H1 (cell line): ENCODE measurements at regions not wholly inside any gene's neighbourhood (a gene's known extent, or its start where the extent isn't known, plus 50 kb on each side); places are given as distances from the start of the nearest gene placed in this dataset.

Source experiments
- CHD7 ChIP-seq: fragments of 300-600 bp; sonication (generic); IDR thresholded peaks from 2 replicates; pipeline ENCODE4 v1.7.1; 2012; ENCODE audit warnings: low read length, moderate library complexity, mild to moderate bottlenecking, inconsistent platforms; ENCODE audit not compliant: insufficient replicate concordance
- KDM1A ChIP-seq: fragments of 200-600, 300-600 bp; sonication (generic); IDR thresholded peaks from 2 replicates; pipeline ENCODE4 v1.7.1; 2016; ENCODE audit warnings: mild to moderate bottlenecking, low read length, borderline replicate concordance
- POU5F1 ChIP-seq: IDR thresholded peaks from 2 replicates; pipeline ENCODE4 v1.6.1; 2011; ENCODE audit warnings: low read depth, mild to moderate bottlenecking, low read length, moderate library complexity
- SIN3A ChIP-seq, 2 experiments: IDR thresholded peaks in 1 of 2; conservative IDR thresholded peaks in 1 of 2; 2 replicates each; pipeline ENCODE4 v1.6.1; 2011 to 2012; ENCODE audit warnings: low read length in 2 of 2, improper control_type of control experiment in 1 of 2, low read depth in 1 of 2, mild to moderate bottlenecking in 1 of 2
- TAF1 ChIP-seq: IDR thresholded peaks from 2 replicates; pipeline ENCODE4 v1.6.1; 2011; ENCODE audit warnings: mild to moderate bottlenecking, low read depth, low read length

GRCh38 chr12:29048787-29049186 is 100.3 kb upstream of the FAR2 start (continued):
- TF ChIP-seq CHD7 (no peak), KDM1A (no peak), POU5F1 (no peak), TAF1 (no peak), SIN3A (conservative IDR thresholded peaks at IDR 0.05 in 1 of 2, IDR thresholded peaks at IDR 0.05 in 1 of 2; ENCODE audit: low read depth in 1 of 2, low read length in 2 of 2) (no peak)
